Esophagus squamous epithelium (tissue), 5 donors: ENCODE measurements at regions not wholly inside any gene's neighbourhood (a gene's known extent, or its start where the extent isn't known, plus 50 kb on each side); places are given as distances from the start of the nearest gene placed in this dataset.

Experiments
- DNase-seq: peaks from one replicate; lab custom pipeline; 2025; lab: John Stamatoyannopoulos, UW
- H3K27ac ChIP-seq, 4 donors: fragments of 200-600 bp; sonication (generic); one replicate each; pipeline ENCODE4 v1.5.1; 2016 to 2019; ENCODE audit warnings: mild to moderate bottlenecking in 1 of 4
- H3K27me3 ChIP-seq, 4 donors: fragments of 200-600 bp; sonication (generic); 1 replicate in 3 of 4; 2 replicates in 1 of 4; pipeline versions ENCODE4 v1.5.1 to v1.6.0; 2017 to 2021; ENCODE audit warnings: antibody characterized with exemption in 1 of 4
- H3K36me3 ChIP-seq, 3 donors: fragments of 200-600 bp; sonication (generic); one replicate each; pipeline ENCODE4 v1.5.1; 2016 to 2019
- H3K4me1 ChIP-seq, 3 donors: fragments of 200-600 bp; sonication (generic); one replicate each; pipeline ENCODE4 v1.5.1; 2017 to 2019
- H3K4me3 ChIP-seq, 4 donors: fragments of 200-600 bp; sonication (generic); 1 replicate in 3 of 4; 2 replicates in 1 of 4; pipeline ENCODE4 v1.5.1; 2016 to 2019; ENCODE audit warnings: mild to moderate bottlenecking in 2 of 4, moderate library complexity in 1 of 4
- H3K9me3 ChIP-seq, 3 donors: fragments of 200-600 bp; sonication (generic); one replicate each; pipeline ENCODE4 v1.5.1; 2016 to 2019
- CTCF ChIP-seq, 6 experiments: fragments of 450-650 bp in 4 of 6; fragments of 200-600 bp in 2 of 6; sonication (generic) in 2 of 6; IDR thresholded peaks; one replicate each; pipeline ENCODE4 v1.5.1; 2016 to 2019; ENCODE audit warnings: antibody characterized with exemption in 6 of 6, mild to moderate bottlenecking in 4 of 6, moderate library complexity in 4 of 6
- POLR2A ChIP-seq, 4 donors: fragments of 450-650 bp; IDR thresholded peaks; one replicate each; pipeline ENCODE4 v1.6.1; 2017; ENCODE audit warnings: antibody characterized with exemption in 4 of 4, mild to moderate bottlenecking in 4 of 4, moderate library complexity in 3 of 4
- WGBS, 2 donors: methylation state at CpG; one replicate each; pipeline ENCODE4 v1.1.5; 2018; 5-methylcytosine and 5-hydroxymethylcytosine counted together
- intact Hi-C: fragments of 100-400 bp; cut with DNase I; formaldehyde crosslinking; loops from one replicate; pipeline ENCODE4 v1.15.0; 2022
- donor health status: DM: yes; HTN: yes; CAD: no.

GRCh38 chr3:106635826-106636225 is 741.4 kb upstream of the CCDC54 start:
- H3K27me3 ChIP-seq, result no peaks in the 10 kb centered on the region
- TF ChIP-seq POLR2A (IDR thresholded peaks at IDR 0.05) (no peak), CTCF (IDR thresholded peaks at IDR 0.05) (no peak)
- H3K9me3 ChIP-seq, result no peaks in the 10 kb centered on the region
- H3K36me3 ChIP-seq, result no peaks in the 10 kb centered on the region
- DNase-seq, result no peak
- no peak overlapping the region for H3K4me3 ChIP-seq
- no peak overlapping the region for H3K27ac ChIP-seq
- 64 to 69% methylated on average over 3 of the region's 3 CpGs for WGBS, 2 donors
- H3K4me1 ChIP-seq, result no peaks in the 10 kb centered on the region
- intact Hi-C loops, result no loop called here

GRCh38 chr3:106640353-106640752 is 736.9 kb upstream of the CCDC54 start:
- no peak for DNase-seq
- intact Hi-C loops, result no loop called here
- H3K36me3 ChIP-seq, result no peaks in the 10 kb centered on the region
- H3K4me1 ChIP-seq, result no peaks in the 10 kb centered on the region
- no peaks in the 10 kb centered on the region for H3K27me3 ChIP-seq
- TF ChIP-seq POLR2A (IDR thresholded peaks at IDR 0.05) (no peak), CTCF (IDR thresholded peaks at IDR 0.05) (no peak)
- WGBS, 2 donors, result 69 to 83% methylated on average over 1 of the region's 1 CpG
- H3K9me3 ChIP-seq, result peaks cover 0 to 6% (median 0%) of the 10 kb centered on the region in 3 donors
- H3K27ac ChIP-seq, result no peak overlapping the region
- no peak overlapping the region for H3K4me3 ChIP-seq

GRCh38 chr3:106642161-106642560 is 735.1 kb upstream of the CCDC54 start:
- peaks cover 0 to 6% (median 0%) of the 10 kb centered on the region in 3 donors for H3K9me3 ChIP-seq
- no peaks in the 10 kb centered on the region for H3K4me1 ChIP-seq
- no peak overlapping the region for H3K27ac ChIP-seq
- no peaks in the 10 kb centered on the region for H3K27me3 ChIP-seq
- no peak for TF ChIP-seq CTCF (IDR thresholded peaks at IDR 0.05)
- TF ChIP-seq POLR2A (IDR thresholded peaks at IDR 0.05), result no peak
- H3K36me3 ChIP-seq, result no peaks in the 10 kb centered on the region
- H3K4me3 ChIP-seq, result no peak overlapping the region
- intact Hi-C loops, result no loop called here
- no peak for DNase-seq

- 76% methylated on average over 6 of the region's 33 CpGs; no CpG with 5 or more reads in 1 of the 2 donors for WGBS, 2 donors
- DNase-seq, result no peak
- Histone ChIP-seq H3K27ac (no peak overlapping the region), H3K4me1 (no peaks in the 10 kb centered on the region), H3K36me3 (no peaks in the 10 kb centered on the region), H3K9me3 (peaks cover 0 to 6% (median 0%) of the 10 kb centered on the region in 3 donors), H3K27me3 (no peaks in the 10 kb centered on the region), H3K4me3 (no peak overlapping the region)
- intact Hi-C loops, result no loop called here
- TF ChIP-seq CTCF (IDR thresholded peaks at IDR 0.05) (no peak), POLR2A (IDR thresholded peaks at IDR 0.05) (no peak)
Observed at GRCh38 chr3:106643684-106644161, 733.5 kb upstream of the CCDC54 start.

- WGBS, 2 donors, result 79 to 83% methylated on average over 2 of the region's 2 CpGs
- TF ChIP-seq CTCF (IDR thresholded peaks at IDR 0.05) (no peak), POLR2A (IDR thresholded peaks at IDR 0.05) (no peak)
Observed at GRCh38 chr3:106673926-106674569, 703.2 kb upstream of the CCDC54 start.

More at GRCh38 chr3:106673926-106674569, 703.2 kb upstream of the CCDC54 start:
- Histone ChIP-seq H3K4me1 (no peaks in the 10 kb centered on the region), H3K27ac (no peak overlapping the region), H3K9me3 (no peaks in the 10 kb centered on the region), H3K27me3 (no peaks in the 10 kb centered on the region), H3K4me3 (no peak overlapping the region), H3K36me3 (no peaks in the 10 kb centered on the region)
- intact Hi-C loops, result no loop called here
- no peak for DNase-seq
